DLD1 (cell line): ENCODE measurements at regions not wholly inside any gene's neighbourhood (a gene's known extent, or its start where the extent isn't known, plus 50 kb on each side); places are given as distances from the start of the nearest gene placed in this dataset.

Experiments
- in situ Hi-C: cut with HindIII; loops from 2 replicates; pipeline ENCODE4 v1.10.0; 2017; ENCODE audit warnings: low sequenced_read_pairs

- in situ Hi-C loops, result no loop called here
These were observed 479.0 kb downstream of the TDRD15 start for GRCh38 chr2:21602789-21603188.

- in situ Hi-C loops, result no loop called here
These were observed 483.8 kb downstream of the TDRD15 start for GRCh38 chr2:21607572-21607971.

DNA sequence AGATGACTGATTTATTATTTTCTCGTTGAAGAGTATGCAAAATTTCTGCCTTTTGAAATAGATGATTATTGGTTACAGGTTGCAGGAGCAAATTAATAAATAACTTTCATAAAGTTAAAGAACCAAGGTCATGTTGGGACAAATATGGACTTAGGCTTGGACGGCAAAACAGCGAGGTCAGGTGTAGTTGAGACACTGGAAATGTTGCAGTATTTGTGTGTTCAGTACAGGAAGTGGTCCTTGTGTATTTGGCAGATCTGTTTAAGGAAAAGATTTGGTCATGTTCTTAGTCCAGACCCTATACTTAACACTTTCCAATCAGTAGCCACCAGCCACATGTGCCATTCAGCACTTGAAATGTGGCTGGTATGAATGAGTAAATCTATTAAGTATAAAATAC lies 486.5 kb downstream of the TDRD15 start:
- in situ Hi-C loops, result no loop called here

GRCh38 chr2:21617885-21618434 lies 494.2 kb downstream of the TDRD15 start:
- in situ Hi-C loops, result no loop called here

DNA sequence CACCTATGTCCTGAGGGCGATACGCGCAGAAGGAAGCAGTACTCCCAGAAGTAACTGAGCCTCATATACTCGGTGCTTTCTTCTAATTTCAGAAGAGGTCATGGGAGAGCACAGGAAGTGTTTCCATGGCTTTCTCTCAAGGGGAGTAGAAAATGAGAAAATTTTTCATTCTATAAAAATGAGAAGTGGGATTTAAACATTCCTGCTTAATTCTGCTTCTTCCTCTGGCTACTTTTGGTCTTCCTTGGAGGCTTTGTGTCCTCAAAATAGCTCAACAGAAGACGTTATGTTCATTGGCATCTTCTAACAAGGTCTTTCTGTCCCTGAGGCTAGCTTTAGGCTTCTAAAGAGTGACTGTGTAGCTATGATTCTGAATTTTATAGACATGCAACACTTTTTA lies 497.0 kb downstream of the TDRD15 start:
- in situ Hi-C loops, result no loop called here

GRCh38 chr2:21627938-21628337 lies 504.2 kb downstream of the TDRD15 start:
- in situ Hi-C loops, result no loop called here

GRCh38 chr2:21633015-21633414 lies 509.2 kb downstream of the TDRD15 start:
- in situ Hi-C loops, result no loop called here

GRCh38 chr2:21633466-21633865 lies 509.7 kb downstream of the TDRD15 start:
- in situ Hi-C loops, result no loop called here

DNA sequence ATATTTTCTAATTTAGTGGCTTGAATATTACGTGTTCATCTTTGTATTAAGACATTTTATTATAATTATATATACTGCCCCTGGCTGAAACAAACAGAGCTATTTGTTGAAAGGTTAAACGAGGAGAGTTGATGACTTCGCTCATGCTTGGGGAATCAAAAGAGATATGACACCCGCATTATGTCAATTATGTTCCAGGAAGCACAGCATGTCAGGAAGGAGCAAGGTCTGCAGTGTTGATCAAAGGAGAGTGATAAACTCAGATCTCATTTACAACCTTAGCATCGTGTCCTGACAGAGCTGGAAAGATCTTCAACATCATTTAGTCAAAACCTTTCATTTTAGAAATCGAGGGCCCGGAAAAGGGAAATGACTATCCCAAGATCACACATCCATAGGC lies 510.1 kb downstream of the TDRD15 start:
- in situ Hi-C loops, result no loop called here

GRCh38 chr2:21640046-21640445 lies 516.3 kb downstream of the TDRD15 start:
- in situ Hi-C loops, result no loop called here

GRCh38 chr2:21642647-21643046 lies 518.9 kb downstream of the TDRD15 start:
- in situ Hi-C loops, result no loop called here

- in situ Hi-C loops, result no loop called here
These were observed 519.4 kb downstream of the TDRD15 start for GRCh38 chr2:21643180-21643579.

- in situ Hi-C loops, result no loop called here
These were observed 520.5 kb downstream of the TDRD15 start for GRCh38 chr2:21644266-21644665.

DNA sequence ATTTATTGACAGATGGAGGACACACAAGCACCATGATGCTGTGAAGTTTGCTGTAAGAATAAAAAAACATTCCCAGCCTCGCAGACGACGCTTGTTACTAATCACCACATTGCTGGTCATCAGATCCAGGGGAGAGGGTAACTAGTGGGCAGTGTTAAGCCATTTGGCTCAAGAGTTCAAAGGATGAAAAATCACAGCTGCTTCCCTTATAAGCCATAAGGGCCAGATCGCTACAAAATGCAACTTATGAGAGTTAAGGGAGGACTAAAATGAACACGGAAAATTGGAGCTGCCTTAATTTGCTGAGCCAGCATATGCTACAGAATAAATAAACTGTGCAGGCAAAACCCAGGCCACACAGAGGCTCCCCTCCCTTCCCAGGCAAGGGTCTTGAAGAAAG lies 522.6 kb downstream of the TDRD15 start:
- in situ Hi-C loops, result no loop called here

GRCh38 chr2:21650569-21650968 lies 526.8 kb downstream of the TDRD15 start:
- in situ Hi-C loops, result no loop called here

DNA sequence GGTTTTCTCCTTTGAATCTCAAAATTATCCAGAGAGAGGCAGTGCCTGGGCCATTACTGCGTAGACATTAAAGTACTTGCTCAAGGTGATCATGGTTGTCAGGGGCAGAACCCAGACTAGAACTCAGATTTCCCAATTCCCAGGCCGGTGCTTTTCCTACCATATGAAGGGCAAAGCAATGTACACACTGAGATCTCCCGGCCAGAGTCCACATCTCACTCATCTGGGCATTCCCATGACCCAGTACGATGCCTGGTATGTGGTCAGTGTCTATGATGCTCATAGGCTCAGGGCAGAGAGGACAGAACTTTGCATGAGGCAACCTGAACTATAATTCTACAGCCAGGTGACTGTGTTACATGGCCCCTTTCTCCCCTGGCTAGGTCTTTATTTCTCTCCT lies 531.4 kb downstream of the TDRD15 start:
- in situ Hi-C loops, result no loop called here

DNA sequence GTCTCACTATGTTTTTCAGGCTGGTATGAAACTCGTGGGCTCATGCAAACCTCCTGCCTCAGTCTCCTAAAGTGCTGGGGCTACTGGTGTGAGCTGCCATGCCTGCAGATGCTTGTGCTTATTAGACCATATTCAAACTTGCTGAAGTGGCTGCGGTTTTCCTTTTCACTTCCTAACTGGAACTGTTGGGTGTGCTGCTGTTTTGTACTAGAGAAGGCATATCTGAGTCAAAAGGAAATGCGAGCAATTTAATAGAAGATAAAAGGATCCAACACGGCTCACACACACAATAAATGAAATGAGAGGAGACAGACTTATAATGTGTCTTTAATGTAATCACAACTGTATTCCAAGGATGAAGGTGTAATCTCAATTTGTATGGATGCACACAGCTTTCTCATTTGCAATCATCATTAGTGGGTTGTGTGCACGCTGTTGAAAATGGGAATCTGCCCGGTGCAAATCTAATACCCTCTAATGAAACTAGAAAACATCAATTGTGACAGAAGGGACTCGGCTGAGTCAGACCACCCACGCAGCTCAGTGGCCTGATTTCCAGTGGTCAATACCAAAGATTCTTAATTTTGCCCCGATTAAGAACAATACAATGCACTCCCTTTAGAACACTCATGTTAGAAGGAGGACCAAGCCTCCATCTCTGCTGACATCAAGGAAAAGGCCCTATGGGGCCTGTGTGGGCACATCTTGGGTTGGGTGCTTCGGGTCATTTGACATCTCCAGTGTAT lies 532.7 kb downstream of the TDRD15 start:
- in situ Hi-C loops, result no loop called here

DNA sequence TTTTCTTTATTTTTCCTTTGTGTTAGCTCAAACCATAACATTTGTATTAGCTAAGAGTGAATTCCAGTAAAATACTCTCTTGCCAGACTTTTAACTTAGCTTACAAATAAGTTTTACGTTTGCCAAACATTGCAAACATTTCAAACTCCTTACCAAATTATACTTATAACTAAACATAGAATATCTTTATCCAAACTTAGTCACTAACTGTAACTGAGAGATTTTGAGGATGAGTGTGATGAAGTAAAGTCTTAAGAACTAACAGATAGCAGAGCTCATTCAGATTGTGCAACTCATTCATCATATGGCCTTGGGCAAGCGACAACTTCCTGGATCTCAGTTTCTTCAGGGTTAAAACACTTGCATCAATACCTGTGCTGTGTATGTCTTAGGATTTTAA lies 533.7 kb downstream of the TDRD15 start:
- in situ Hi-C loops, result no loop called here

GRCh38 chr2:21658269-21658668 lies 534.5 kb downstream of the TDRD15 start:
- in situ Hi-C loops, result no loop called here

DNA sequence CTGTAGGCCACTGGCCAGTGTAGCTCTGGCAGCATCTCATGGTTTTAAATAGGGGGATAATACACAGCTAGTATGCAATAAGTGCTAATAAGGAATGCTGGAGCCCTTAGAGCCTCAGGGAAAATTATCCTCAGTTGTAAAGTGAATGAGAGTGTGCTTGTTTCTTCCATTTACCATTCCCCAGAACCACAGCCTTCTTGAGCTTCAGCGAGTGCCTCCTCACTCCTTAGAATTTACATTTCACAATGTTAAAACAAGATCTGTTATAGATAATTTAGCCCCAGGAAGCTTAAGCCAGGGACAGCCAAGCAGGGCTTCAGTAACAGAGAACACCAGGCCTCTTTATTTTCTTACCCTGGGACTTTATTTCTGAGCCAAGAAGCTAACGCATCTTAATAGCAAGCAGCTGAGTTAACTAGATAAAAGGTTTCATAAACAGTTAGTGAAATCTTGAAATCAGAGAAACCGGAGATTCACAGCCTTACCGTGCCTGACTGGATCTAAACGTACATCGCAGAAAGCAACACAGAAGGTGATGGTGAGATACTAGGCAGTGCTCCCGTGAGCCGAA lies 535.2 kb downstream of the TDRD15 start:
- in situ Hi-C loops, result no loop called here

DNA sequence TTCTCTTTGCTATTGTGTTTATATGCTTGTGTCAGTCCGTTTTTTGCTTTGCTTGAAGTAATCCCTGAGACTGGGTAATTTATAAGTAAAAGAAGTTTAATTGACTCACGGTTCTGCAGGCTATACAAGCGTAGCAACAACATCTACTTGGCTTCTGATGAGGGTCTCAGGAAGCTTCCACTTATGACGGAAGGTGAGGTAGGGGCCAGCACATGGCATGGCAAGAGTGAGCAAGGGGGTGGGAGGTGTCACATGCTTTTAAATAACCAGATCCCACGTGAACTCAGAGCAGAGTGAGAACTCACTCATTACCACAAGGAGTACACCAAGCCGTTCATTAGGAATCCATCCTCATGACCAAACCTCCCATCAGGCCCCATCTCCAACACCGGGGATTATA lies 540.3 kb downstream of the TDRD15 start:
- in situ Hi-C loops, result no loop called here

DNA sequence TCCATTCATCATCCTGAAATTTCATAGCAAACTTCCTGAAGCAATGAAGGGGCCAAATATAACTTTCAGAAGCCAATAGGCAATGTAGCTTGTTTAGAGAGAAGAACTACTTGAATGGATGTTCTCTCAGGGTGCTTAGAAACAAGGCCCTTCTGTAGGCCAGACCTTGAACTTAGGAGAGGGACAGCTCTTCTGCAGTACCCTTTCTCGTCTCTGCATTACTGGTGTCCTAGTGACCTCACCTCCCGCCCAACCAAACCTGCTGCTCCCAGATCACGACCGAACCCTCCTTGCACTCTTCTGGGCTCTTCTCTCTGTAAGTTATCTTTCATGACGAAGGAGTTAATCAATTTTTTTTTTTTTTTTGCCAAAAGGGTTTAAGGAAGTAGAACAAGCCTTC lies 543.9 kb downstream of the TDRD15 start:
- in situ Hi-C loops, result no loop called here
